AG08395 (cell line): ENCODE measurements at regions not wholly inside any gene's neighbourhood (a gene's known extent, or its start where the extent isn't known, plus 50 kb on each side); places are given as distances from the start of the nearest gene placed in this dataset.
"Not testable (repeated sequence)": the region's sequence is repeated elsewhere in the genome, so short reads cannot be mapped to it uniquely, and the experiment has no call there.

Source experiments
- DNase-seq: peaks from one replicate; pipeline ENCODE4 v3.0.0; 2012; ENCODE audit warnings: mixed read lengths, low spot score

GRCh38 chr12:75666939-75667334, 155.5 kb upstream of the KRR1 start:
- peak; percentile 77 for DNase-seq

GRCh38 chr12:75666126-75666938, 154.9 kb upstream of the KRR1 start:
- peak; percentile 51 for DNase-seq

DNA sequence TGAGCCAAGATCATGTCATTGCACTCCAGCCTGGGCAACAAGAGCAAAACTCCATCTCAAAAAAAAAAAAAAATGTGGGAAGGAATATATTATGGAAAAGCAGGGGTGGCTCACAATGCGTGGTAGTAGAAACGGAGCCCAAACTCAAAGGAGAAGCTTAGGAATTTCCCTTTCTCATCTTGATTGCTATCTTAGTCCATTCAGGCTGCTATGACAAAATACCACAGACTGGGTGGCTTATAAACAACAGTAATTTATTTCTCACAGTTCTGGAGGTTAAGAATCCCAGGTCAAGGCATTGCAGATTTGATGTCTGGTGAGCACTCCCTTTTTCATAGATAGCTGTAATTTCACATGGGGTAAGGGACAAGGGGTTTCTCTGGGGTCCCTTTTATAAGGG, 153.8 kb upstream of the KRR1 start:
- DNase-seq = peak; percentile 21

GRCh38 chr12:75662511-75663159, 151.2 kb upstream of the KRR1 start:
- DNase-seq = no peak

DNA sequence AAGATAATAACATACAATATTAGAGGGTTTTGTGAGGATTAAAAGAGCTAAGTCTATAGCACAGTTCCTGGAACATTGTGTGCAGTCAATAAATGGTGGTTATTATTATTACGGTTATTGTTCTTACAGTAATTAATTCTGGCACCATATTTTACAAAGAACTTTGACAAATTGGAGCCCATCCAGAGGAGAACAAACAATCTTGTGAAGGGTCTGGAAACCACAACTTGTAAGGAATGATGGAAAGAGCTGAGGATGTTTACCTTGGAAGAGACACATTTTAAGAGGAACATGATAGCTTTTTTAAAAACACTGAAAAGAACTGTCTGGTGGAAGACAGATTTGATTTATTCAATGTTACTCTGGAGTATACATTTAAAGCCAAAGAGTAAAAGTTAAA, 150.5 kb upstream of the KRR1 start:
- DNase-seq = no peak

DNA sequence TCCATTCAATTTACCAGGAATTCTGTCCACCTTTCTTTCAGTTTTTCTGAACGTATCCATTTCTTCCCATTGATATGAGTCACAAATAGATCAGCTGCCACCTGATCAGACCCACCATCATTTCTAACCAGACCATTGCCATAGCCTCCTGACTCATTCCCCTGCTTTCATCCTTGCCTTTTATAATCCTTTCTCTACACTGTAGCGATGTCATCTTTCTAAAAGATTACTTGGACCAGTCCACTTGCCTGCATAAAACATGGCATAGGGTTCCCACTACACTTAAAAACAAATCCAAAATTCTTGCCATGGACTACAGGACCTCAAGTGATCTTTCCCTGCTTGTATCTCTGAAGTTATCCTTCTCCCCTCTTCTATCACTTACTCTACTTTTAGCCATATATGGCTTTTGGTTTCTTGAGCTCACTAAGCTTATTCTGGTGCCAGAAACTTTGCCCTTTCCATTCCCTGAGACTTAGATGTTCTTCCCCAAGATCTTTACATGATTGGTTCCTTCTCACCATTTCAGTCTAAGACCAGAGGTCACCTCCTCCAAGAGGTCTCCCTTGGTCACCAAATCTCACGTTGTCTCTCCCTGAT, 149.5 kb upstream of the KRR1 start:
- DNase-seq = no peak

DNA sequence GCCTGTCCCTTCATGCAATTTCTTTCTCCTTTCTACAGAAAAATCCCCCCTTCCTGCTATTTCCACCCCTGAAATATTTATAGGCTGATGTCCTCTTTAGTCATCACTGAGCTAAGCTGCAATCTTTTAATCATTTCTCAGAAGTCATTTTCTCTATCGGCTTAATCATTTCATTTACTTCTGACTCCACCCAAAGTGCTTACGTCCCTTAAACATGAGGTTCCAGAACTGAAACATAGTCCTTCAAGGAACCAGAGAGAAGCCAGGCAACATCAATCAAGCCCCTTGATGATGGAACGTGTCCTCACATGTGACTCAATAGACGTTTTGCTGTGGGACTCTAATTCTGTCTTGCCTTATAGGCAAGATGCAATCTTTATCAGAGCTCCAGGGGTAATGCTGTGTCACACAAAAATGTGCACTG, 148.7 kb upstream of the KRR1 start:
- DNase-seq = peak; percentile 12

GRCh38 chr12:75658901-75659823, 147.8 kb upstream of the KRR1 start:
- DNase-seq = peak; percentile 65

DNA sequence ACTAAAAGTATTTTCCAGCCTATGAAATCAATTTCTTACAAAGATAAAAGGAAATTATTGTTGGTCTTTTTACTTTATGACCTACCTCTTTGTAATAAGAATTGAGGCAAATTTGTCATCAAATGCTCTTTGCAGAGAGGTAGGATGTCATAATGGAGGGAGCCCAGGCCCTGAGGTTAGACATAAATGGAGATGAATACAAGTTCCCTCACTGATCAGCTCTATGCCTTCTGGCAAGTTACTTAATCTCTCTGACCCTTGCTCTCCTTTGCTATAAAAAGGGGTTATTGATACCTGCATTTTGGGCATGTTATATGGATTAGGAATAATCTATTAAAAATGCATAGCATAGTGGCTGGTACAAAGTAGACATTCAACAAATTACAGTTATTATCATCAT, 146.9 kb upstream of the KRR1 start:
- no peak for DNase-seq

DNA sequence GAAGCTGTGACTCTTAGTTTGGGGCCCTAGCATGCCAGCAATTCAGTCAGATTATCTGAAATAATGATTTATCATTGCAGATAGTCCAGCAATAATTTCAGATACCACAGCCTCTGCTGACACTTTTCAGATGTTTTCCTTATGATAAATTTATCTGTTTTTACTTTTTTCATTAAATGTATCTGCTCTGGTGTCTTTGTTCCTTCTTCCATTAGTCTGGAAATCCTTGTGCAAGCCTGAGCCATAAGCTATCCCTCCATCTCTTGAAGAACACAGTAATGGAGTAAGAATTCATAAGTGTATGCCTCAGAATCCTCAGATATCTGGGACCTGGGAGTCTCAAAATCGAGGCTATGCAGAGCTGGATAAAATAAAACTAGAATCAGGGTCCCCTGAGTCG, 146.4 kb upstream of the KRR1 start:
- DNase-seq = no peak

DNA sequence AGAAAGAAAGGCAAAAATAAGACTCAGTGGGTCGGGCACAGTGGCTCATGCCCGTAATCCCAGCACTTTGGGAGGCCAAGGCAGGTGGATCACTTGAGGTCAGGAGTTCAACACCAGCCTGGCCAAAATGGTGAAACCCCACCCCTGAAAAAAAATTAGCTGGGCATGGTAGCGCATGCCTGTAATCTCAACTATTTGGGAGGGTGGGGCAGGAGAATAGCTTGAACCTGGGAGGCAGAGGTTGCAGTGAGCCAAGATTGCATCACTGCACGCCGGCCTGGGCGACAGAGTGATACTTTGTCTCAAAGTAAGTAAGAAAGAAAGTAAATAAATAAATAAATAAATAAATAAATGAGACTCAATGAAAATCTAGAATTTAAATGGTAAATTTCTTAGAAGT, 145.9 kb upstream of the KRR1 start:
- not testable (repeated sequence) for DNase-seq

GRCh38 chr12:75656648-75657047, 145.2 kb upstream of the KRR1 start:
- DNase-seq = peak; percentile 78

DNA sequence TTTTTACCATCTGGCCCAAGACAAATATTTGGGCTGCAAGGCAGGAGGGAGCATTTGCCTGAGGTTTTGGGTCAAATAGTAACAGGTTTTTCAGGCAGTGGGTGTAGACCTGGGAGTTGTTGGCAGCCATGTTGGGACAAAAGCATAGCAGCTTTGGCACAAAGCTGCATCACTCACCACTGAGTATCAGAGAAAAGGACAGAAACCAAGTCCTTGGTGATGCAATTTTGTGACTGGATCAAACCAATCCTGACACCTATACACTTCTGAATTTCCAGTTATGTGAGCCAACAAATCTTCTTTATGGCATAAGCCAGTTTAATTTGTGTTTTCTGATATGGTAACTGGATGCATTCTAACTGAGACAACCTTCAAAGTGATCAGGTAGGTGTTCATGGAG, 144.8 kb upstream of the KRR1 start:
- DNase-seq = no peak

GRCh38 chr12:75655315-75655806, 144.0 kb upstream of the KRR1 start:
- no peak for DNase-seq

DNA sequence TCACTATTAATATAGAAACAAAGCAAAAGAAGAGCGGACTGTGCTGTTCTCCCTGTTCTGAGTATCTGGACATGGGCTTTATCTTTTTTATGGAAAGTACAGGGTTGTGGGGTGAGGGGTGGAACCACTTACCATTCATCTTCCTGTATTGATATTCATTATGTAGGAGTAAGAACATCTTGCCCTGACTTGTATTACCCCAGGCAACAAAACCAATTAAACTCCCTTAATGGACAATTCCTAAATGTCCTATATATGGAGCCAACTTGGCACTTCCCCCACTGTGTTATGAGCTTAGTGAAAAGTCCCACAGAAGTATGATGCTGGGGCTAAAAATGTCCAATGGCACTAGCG, 139.9 kb upstream of the KRR1 start:
- DNase-seq = no peak

- DNase-seq = no peak
Measured at GRCh38 chr12:75650595-75651341, 139.4 kb upstream of the KRR1 start.

GRCh38 chr12:75650100-75650499, 138.7 kb upstream of the KRR1 start:
- DNase-seq = no peak

- DNase-seq = no peak
Measured at GRCh38 chr12:75648856-75649255, 137.4 kb upstream of the KRR1 start.

- DNase-seq = no peak
Measured at GRCh38 chr12:75646329-75647210, 135.2 kb upstream of the KRR1 start.

- no peak for DNase-seq
Measured at GRCh38 chr12:75644472-75645072, 133.2 kb upstream of the KRR1 start.
